DMS53 treated with DMSO at 0.1 percent for 48 hours (cell line): ENCODE measurements at regions not wholly inside any gene's neighbourhood (a gene's known extent, or its start where the extent isn't known, plus 50 kb on each side); places are given as distances from the start of the nearest gene placed in this dataset.

Source experiments
- DNase-seq: peaks from one replicate; lab custom pipeline; 2025; ENCODE audit not compliant: unreplicated experiment; lab: John Stamatoyannopoulos, UW

DNA sequence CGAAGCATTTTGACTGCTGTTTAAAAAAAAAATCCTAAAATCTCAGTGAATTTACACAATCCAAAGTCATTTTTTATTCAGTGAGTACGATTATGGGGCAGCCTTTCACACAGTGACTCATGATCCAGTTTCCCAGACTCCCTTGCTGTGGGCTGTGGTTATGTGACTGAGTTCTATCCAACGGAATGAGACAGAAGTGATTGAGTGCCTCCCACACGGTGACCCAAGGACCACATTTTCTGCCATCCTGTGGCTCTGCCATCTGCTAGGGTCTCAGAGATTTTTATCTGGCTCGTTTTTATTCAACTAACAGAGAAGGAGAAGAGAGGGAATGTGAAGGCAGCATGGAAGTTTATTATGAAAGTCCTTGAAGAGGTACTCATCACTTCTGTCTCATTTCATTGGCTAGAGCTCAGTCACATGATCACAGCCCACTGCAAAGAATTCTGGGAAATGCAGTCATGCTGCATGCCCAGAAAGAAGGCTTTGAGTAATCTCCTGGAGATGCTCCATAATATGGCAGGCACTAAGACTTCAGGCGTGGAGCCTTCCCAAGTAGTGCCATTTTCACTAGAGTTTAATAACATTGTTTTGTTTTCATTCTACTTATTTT is 999.4 kb downstream of the UQCRFS1 start:
- no peak for DNase-seq

DNA sequence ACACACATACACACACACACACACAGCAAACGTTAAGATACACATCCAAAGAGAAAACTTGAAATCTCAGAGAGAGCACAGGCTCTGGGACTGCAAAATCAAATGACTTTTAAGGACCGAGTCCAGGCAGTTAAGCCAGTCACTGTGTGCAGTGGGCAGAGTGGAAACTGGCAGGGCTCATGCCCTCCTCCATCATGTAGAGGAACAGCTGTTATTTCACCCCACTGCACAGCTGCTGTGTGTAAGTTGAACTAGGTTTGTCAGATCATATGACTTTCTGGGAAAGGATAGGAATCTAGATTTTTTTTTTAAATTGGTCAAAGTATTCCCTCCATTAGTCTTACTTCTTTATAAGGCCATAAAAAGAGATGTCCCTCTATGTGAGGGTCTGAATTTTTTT is 1002.1 kb downstream of the UQCRFS1 start:
- DNase-seq = no peak

DNA sequence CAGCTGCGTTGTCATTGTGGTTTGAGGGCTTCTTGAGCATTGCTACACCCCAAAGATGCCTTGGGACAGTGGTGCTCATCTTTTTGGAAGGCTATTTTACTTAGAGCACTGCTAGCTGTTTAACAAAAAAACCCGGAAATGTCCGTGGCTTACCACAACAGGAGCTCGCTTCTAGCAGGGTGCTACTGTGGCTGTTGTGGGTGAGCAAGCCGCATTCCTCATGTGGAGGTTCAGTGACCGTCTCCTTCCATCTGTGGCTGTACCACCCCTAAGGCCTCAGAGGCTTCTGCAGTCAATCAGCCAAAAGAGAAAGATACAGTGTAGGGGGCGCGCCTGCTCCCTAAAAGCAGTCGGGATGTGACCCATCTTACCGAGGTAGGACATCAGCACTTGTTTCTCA is 1004.2 kb downstream of the UQCRFS1 start:
- no peak for DNase-seq

DNA sequence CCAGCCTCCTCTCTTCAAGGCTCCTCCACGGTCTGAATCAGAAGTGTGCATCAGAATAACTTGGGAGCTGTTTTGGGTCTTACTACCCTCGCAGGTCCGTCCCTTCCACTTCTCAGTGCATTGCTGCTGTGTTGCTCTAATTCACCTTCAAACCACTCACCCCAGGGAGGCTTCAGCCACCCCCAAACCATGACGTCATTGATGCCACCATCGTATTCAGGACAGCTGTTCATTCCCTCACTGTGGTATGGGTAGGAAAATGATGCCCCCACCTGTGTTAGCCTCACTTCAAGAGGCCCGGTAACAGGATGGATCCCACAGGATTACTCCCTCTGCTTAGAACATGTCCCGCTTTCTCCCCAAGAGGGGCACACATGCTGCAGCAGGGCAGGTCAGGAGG is 1005.7 kb downstream of the UQCRFS1 start:
- DNase-seq = no peak

DNA sequence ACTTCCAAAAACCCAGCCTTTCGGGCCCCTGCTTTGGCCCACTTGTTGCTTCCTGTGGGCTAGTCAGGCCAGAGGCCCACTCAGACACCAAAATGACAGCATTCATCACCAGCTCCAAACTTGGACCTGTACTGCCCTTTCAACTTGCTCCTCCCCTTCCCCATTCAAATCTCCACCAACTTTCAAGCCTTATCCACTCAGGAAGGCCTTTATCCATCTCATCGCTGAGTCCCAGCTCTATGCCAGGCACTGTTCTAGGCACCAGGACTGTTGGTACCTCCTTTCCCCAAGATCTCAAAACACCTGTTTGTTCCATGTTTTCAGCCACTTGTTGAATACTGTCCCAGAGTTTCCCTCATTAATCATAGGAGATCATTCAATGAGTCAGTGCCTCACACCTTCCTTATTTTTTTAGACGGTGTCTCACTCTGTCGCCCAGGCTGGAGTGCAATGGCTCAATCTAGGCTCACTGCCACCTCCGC is 1011.4 kb downstream of the UQCRFS1 start:
- DNase-seq = no peak

DNA sequence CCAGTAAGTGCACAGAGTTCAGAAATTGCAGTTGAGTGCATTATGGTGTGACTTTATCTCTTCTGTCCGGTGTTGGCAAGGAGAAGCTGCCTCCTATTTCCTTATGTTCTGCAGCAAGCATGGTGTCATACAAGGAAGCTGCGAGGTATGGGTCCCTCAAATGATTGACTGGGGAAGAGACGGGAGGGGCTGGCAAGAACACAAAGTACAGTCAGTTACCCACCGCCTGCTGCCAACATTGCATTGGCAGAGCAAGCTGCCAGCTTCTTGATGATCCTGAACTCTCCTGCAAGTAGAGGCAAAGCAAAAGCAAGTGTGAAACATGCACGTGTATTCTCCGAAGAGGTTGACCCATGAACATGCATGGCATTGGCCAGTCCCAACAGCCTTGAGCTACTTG is 1013.6 kb downstream of the UQCRFS1 start:
- no peak for DNase-seq

DNA sequence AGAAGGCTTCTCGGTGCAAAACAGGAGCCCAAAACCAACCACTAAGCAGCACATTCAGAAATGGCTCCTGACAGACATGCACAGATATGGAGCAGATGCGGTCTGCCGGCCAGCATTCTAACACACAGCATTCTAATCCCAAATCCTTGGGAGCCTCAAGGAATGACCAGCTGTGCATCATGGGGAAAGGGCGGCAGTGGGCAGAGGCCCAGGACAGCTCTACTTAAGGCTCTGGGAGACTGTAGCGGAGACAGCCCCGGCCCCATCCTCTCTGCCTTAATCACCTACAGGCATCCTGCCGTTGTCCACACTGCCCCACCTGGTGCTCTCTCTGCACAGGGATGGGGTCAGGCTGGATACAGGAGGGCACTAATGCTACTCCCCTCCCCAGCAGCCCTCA is 1016.0 kb downstream of the UQCRFS1 start:
- DNase-seq = no peak

DNA sequence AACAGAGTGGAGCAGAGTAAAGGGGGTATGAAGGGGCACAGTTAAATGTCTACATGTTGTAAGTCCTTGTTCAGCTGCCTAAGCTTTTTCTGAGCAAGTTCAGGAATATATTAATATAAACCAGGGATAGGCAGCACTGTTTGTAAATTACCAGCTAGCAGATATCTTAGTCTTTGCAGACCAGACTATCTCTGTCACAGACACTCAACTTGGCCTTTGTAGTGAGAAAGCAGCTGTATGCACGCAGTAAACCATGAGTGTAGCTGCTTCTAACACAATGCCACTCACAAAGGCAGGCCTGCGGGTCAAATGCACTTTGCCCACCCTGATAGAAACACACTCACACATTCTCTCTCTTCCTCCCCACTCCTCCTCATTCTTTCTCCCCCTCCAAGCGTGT is 1016.9 kb downstream of the UQCRFS1 start:
- DNase-seq = no peak

DNA sequence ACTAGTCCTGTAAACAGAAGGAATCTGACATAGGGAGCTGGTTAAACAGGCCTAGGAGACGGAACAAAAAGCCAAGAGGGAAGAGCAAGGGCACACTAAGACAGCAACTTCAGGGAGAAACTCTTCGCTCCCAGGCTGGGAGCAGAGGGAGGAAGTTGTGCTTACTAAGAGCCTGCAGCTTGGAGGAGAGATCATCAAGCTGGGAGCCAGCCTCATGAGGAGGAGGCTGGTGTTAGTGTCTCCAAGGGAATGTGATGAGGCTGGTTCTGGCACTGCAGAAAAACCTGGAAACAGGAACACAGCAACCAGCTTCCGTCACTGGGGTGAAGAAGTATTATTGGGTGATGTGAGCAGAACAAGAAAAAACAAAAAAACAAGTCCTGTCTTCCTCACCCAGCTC is 1027.3 kb downstream of the UQCRFS1 start:
- no peak for DNase-seq

DNA sequence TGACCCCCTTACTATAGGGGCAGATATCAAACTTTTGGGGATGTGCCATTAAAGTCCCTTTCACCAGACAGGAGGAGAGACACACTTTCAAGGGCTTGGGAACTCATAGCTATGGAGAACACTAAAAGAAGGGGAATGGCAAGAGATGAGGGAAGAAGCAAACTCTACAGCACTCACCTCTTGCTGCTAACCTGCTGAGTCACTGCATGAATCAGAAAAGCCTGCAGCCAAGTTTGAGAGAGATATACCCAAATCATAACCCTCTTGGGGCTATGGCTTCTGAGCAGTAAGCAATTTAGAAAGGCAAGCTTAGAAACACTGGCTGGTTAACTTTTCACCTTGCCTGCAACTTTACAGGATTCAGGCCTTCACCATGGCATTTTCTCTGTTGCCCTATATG is 1028.0 kb downstream of the UQCRFS1 start:
- no peak for DNase-seq

DNA sequence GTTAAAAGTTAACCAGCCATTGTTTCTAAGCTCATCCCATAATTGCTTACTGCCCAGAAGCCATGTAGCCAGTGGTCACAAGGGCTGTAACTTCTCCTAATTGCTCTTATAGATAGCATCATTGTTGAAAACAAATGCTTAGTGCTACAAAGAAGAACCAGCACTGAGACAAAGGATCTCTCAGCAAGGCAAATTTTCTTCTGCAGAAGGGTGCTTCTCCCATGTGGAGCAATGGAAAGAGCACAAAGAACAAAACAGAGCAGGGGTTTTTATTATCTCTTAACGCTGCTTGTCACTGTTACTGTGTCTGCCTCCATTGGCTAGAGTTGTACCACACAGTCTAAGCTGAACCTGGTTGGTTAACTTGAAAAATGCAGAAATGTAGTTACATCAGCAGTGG is 1036.8 kb downstream of the UQCRFS1 start:
- DNase-seq = no peak

DNA sequence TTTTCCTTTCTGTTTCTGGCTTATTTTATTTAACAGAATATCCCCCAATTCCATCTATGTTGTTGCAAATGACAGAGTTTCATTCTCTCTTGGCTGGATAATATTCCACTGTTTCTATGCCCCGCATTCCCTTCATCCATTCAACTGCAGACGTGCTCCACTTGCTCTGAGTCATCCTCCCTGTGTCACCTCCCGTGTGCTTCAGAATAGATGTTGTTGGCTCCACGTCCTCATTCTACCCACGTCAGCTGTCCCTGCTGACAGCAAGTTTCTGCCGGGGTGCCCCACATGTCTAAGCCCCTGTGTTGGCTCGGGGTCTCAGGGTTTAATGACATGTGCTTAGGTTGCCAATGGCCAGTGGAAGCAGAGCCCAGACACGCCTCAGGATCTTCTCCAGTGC is 1041.0 kb downstream of the UQCRFS1 start:
- DNase-seq = no peak

DNA sequence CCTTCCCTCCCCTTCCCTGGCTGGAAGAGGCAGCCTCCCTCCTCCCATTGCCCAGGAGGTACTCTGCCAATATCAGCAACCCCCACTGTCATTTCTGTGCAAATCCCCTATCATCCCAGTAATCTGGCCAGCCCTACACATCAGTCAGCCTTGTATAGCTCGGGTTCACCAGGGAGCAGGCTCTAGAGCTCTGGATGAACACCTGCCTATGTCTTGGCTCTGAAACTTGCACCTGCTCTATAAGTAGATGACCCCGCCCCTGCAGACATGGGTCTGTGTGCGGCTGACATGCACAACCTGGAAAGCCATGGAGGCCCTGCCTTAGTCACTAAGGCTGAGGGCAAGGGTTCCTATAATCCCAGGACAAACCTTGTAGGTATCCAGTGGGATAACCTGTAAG is 1042.9 kb downstream of the UQCRFS1 start:
- no peak for DNase-seq

DNA sequence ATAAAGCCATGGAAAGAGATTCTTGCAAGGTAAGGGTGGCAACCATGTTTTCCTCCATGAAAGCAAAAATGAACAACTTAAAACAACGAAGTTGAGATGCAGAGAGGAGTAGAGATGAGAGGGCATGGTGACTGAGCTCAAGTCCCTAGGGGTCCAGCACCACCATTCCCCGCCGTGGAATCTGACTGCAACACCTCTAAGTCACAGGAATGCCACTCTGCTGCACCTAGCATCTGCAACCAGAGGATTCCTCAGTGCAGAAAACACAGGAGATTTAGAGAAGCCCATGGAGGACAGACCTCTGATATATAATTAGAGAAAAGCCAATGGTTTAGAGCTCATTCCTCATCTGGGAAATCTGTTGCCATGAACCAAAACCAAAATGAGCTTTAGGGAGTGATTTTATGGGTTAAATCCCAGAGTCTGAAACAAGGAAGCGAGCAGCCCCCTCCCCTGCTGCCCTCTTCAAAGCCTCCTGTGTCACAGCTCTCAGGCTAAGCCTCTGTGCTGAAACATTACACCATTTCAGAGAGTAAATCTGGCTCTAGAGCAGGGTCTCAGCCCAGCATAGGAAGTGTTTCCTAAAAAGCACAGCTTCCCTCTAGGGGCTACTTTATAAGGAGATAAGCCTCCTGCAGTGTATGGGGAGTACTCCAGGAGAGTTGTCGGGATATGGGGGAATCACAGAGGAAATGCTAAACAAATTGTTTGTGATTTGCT is 1043.6 kb downstream of the UQCRFS1 start:
- DNase-seq = no peak

DNA sequence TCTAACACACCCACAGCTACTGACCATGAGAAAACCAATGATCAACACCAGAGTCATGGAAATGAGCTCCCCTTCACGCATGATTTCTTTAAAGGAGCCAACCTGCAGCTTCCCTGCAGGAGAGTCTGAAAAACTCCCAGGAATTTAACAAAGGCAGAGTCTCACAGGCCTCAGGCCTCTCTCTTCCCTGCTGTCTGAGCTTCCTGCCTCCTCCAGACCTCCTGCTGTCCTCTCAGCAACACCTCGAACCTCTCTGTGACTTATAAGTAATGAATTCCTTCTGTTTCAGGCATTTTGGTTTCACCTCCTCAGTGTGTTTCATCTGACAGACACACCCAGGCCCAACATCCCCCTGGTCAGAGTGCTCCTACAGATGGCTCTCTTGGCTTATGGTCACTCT is 1044.4 kb downstream of the UQCRFS1 start:
- no peak for DNase-seq

DNA sequence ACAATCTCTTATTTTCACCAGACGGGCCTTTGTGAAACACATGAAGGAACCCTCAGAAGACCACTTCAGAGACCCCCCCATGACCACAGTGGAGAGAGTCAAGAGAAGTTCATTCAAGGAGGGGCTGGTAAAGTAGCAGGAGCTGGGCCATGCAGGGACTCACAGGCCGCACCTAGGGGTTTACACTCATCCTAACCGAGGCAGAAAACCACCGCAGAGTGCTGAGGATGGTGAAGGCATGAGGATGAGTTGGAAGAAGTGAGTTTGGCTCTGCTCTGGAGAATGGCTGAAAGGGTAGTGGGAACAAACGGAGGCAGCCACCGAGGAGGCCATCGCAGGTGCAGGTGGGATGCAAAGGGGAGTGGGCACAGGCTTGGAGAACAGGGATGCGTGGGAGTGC is 1046.9 kb downstream of the UQCRFS1 start:
- no peak for DNase-seq

DNA sequence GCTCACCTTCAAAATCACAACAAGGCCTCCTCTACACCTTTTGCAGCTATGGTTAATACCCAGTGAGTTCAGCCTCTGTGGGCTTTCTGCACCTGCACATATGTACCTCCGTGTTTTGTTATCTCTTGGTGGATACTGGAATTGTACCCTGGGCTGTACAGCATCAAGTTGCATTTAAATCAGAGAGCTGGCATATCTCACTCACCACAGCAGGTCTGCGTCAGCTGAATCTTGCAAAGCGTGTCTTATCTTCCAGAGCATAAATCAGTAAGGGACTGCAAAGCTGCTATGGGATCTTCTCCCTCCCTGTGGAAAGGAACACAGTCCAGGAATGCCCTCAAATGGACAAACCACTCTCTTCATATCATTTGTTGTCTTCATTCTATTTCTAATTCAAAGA is 1048.7 kb downstream of the UQCRFS1 start:
- DNase-seq = no peak

DNA sequence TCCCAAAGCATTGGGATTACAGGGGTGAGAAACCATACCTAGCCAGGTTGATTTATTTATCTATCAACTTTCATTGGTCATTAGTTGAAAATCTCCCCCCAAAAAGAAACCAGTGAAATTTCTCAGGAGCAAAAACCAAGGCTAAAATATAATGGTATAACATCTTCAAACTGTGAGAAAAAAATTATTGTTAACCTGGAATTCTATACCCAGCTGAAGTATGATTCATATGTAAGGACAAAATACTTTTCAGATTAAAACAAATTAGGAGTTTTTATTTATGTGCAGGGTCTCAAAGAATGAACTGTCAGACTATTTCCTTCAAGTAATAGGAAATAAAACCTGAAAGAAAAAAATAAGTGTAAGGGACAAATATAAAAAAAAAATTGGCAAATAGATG is 1053.9 kb downstream of the UQCRFS1 start:
- DNase-seq = no peak

DNA sequence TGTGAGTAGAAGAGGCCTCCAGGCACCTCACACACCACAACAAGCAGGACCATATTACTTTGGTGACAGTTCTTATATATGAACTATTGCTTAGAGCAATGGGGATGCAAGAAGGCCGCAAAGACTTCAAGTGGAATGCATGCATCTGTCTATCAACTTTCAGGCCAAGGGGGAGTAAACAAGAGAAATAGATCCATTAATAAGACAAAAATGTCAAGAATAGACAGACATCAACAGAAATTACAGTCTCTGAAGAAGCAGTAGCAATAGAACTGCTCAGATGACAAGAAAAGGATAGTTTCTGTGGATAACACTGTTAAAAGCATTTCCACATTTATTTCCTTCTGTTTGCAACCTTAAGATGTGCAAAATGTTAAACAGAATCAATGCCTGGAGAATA is 1057.7 kb downstream of the UQCRFS1 start:
- DNase-seq = no peak

DNA sequence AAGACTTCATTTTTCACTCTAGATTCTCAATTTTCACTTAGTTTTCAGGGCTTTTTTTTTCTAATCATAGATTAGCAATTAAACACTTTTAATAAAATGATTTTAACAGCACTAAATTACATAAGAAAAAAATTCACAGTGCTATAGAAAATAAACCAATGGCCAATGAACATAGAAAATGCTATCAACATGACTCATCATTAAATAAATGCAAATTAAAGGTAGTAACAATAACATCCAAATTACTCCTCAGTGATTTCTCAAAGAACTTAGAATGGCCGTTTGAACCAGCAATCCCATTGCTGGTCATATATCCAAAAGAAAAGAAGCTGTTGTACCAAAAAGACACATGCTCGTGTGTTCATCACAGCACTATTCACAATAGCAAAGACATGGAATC is 1058.9 kb downstream of the UQCRFS1 start:
- DNase-seq = no peak

DNA sequence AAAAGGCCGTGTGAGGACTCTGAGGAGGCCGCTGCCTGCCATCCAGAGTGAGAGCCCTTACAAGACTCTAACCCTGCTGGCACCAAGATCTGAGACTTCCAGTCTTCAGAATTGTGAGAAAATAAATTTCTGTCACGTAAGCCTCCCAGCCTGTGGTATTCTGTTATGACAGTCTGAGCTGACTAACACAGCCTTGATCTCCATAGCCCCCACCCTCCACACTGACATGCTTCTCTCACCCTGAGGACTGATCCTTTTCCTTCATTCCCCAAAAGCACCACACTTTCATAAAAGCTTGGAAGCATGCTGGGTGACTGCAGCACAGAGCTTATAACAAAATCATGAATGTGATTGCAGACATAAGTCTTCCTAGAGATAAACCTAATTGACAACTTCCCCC is 1059.8 kb downstream of the UQCRFS1 start:
- no peak for DNase-seq

DNA sequence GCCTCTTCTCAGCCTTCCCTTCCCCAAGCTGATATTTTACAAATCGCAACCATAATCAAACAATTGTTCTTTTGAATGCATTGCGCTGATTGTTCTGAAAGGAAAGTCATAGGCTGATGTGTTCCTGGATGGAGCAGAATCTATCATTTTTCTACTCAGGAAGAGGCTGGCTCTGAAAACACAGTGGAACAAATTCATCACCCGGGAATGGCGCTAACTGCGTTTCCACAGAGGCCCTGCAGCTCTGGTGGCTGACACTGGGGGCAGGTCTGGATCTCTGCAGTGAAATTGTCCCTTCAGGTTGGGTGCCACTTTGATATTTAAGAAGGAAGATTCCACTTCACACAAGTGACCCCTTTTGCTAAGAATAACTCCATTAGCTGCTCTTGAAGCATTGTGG is 1060.8 kb downstream of the UQCRFS1 start:
- DNase-seq = no peak

DNA sequence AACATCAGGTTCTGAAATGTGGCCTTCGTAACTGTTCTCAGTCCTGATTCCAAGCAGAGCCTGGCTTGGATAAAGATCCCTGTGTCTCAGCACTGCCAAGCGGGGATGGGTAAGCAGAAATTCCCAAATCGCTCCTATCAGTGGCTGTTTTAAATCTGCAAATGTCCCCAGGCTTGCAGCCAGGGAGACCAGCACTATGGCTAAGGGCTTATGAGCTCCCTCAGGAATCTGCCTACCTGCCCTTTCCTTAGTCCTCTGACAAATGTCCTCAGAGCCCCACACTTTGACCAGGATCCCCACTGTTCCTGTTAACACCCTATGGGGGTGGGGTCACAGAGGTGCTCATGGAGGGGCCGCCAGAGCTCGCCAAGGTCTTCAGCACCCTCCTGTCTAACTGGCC is 1062.8 kb downstream of the UQCRFS1 start:
- no peak for DNase-seq
